Heart left ventricle (tissue), 16 donors: ENCODE measurements at regions not wholly inside any gene's neighbourhood (a gene's known extent, or its start where the extent isn't known, plus 50 kb on each side); places are given as distances from the start of the nearest gene placed in this dataset.

ENCODE experiments used
- ATAC-seq, 4 donors: fragments of 200-7000 bp; cut with Tn5 transposase; one replicate each; pipeline ENCODE4 v1.9.1; 2020 to 2022; ENCODE audit warnings: moderate library complexity in 4 of 4, mild to moderate bottlenecking in 3 of 4, moderate number of reproducible peaks in 1 of 4
- DNase-seq, 5 donors: peaks; one replicate each; pipeline ENCODE4 v3.0.0-alpha.2; 2020
- H3K27ac ChIP-seq, 12 donors: fragments of 200-600 bp; sonication (generic) in 4 of 12; one replicate each; pipeline versions ENCODE4 v1.5.0 to v1.8.0; 2016 to 2022; ENCODE audit warnings: mild to moderate bottlenecking in 2 of 12
- H3K27me3 ChIP-seq, 9 donors: fragments of 200-600 bp; sonication (generic) in 2 of 9; one replicate each; pipeline versions ENCODE4 v1.5.1 to v1.8.0; 2016 to 2022; ENCODE audit warnings: mild to moderate bottlenecking in 3 of 9
- H3K36me3 ChIP-seq, 9 donors: fragments of 200-600 bp; sonication (generic) in 2 of 9; one replicate each; pipeline versions ENCODE4 v1.5.0 to v1.8.0; 2018 to 2022; ENCODE audit warnings: mild to moderate bottlenecking in 2 of 9
- H3K4me1 ChIP-seq, 12 donors: fragments of 200-600 bp; sonication (generic) in 4 of 12; one replicate each; pipeline versions ENCODE4 v1.5.0 to v1.8.0; 2016 to 2022; ENCODE audit warnings: mild to moderate bottlenecking in 3 of 12
- H3K4me3 ChIP-seq, 12 donors: fragments of 200-600 bp; sonication (generic) in 4 of 12; one replicate each; pipeline versions ENCODE4 v1.5.0 to v1.8.0; 2017 to 2022; ENCODE audit warnings: mild to moderate bottlenecking in 9 of 12, moderate library complexity in 4 of 12
- H3K9me3 ChIP-seq, 12 donors: fragments of 200-600 bp; sonication (generic) in 4 of 12; one replicate each; pipeline versions ENCODE4 v1.5.0 to v1.8.0; 2016 to 2022; ENCODE audit warnings: mild to moderate bottlenecking in 1 of 12
- CTCF ChIP-seq, 12 donors: fragments of 200-600 bp; sonication (generic) in 4 of 12; IDR thresholded peaks; one replicate each; pipeline versions ENCODE4 v1.5.0 to v1.8.0; 2018 to 2022; ENCODE audit warnings: antibody characterized with exemption in 12 of 12, mild to moderate bottlenecking in 5 of 12
- POLR2A ChIP-seq, 2 donors: fragments of 450-650 bp; IDR thresholded peaks; one replicate each; pipeline ENCODE4 v1.6.1; 2017; ENCODE audit warnings: antibody characterized with exemption in 2 of 2, mild to moderate bottlenecking in 2 of 2, moderate library complexity in 2 of 2
- WGBS, 4 donors: extraction: QIAGEN DNeasy Blood & Tissue Kit in 2 of 4; methylation state at CpG; one replicate each; pipeline versions ENCODE4 v1.1.5 to v1.1.7; 2013 to 2018; 5-methylcytosine and 5-hydroxymethylcytosine counted together
- intact Hi-C, 10 donors: fragments of 100-400 bp; cut with DNase I; formaldehyde crosslinking; loops; one replicate each; pipeline versions ENCODE4 v1.11.1 to v1.14.2; 2022
- donor health status: ischemic (EF 13 %, LVEDD 7.1; RV severe dilation, severe dysfunction).
- donor health status: healthy with polysubstance abuse.
- donor health status: DM: no; HTN: yes; CAD: no.
- donor health status: DM: no; HTN: no; CAD: no.
- donor health status: ischemic (EF 25% LVEDD 6.9; RV normal size, moderate dysfunction).
- donor health status: ischemic (EF 25% LVEDD 5.7; RV mildly dilated, moderate dysfunction).
- donor health status: healthy.
- donor health status: DM: yes; HTN: yes; CAD: no.
- donor health status: ischemic (EF 35%, LVEDD 5.7; RV mildly dilated, moderate dysfunction).
- donor health status: nonischemic (EF 11% LVEDD 7.7; RV severe dilation, severe dysfunction).
- donor health status: DM: yes; HTN: yes; CAD: no.
- donor health status: PGD.
- donor health status: ischemic (EF 29% LVEDD 5.4; RV normal size, mild dysfunction).
- donor health status: nonischemic (EF 23%, LVEDD 6.1; RV moderate dilation, normal function).

- no peak overlapping the region for H3K4me3 ChIP-seq
- no peak for DNase-seq
- no peak for ATAC-seq
- 96 to 99% (median 98%) methylated on average over 2 of the region's 2 CpGs for WGBS, 4 donors
- TF ChIP-seq POLR2A (IDR thresholded peaks at IDR 0.05) (no peak), CTCF (IDR thresholded peaks at IDR 0.05) (no peak)
- H3K27me3 ChIP-seq: no peaks in the 10 kb centered on the region
- intact Hi-C loops: no loop called here
- no peak overlapping the region for H3K27ac ChIP-seq
- H3K36me3 ChIP-seq: no peaks in the 10 kb centered on the region
- peaks cover 0 to 18% (median 1%) of the 10 kb centered on the region in 12 donors for H3K9me3 ChIP-seq
- H3K4me1 ChIP-seq: peaks cover 0 to 3% (median 0%) of the 10 kb centered on the region in 12 donors
These were observed 683.1 kb downstream of the LTN1 start for GRCh38 chr21:28309596-28309995.

- intact Hi-C loops: no loop called here
- Histone ChIP-seq H3K27ac (no peak overlapping the region), H3K4me1 (peaks cover 0 to 3% (median 0%) of the 10 kb centered on the region in 12 donors), H3K36me3 (no peaks in the 10 kb centered on the region), H3K9me3 (peaks cover 0 to 18% (median 1%) of the 10 kb centered on the region in 12 donors), H3K4me3 (no peak overlapping the region), H3K27me3 (no peaks in the 10 kb centered on the region)
- no peak for DNase-seq
- no peak for ATAC-seq
- WGBS, 4 donors: 70 to 100% (median 91%) methylated on average over 1 of the region's 1 CpG
- no peak for TF ChIP-seq POLR2A (IDR thresholded peaks at IDR 0.05)
These were observed 684.2 kb downstream of the LTN1 start for GRCh38 chr21:28308516-28308915.

GRCh38 chr21:28299946-28300345, 692.7 kb downstream of the LTN1 start:
- no peaks in the 10 kb centered on the region for H3K36me3 ChIP-seq
- H3K4me3 ChIP-seq: no peak overlapping the region
- intact Hi-C loops: no loop called here
- no peaks in the 10 kb centered on the region for H3K27me3 ChIP-seq
- H3K27ac ChIP-seq: no peak overlapping the region
- no peak for DNase-seq
- peaks cover 0 to 3% (median 0%) of the 10 kb centered on the region in 12 donors for H3K9me3 ChIP-seq
- H3K4me1 ChIP-seq: no peaks in the 10 kb centered on the region
- TF ChIP-seq POLR2A (IDR thresholded peaks at IDR 0.05): no peak
- TF ChIP-seq CTCF (IDR thresholded peaks at IDR 0.05): no peak
- ATAC-seq: no peak

GRCh38 chr21:28298251-28298672, 694.4 kb downstream of the LTN1 start:
- no peak for ATAC-seq
- H3K36me3 ChIP-seq: no peaks in the 10 kb centered on the region
- intact Hi-C loops: no loop called here
- no peaks in the 10 kb centered on the region for H3K27me3 ChIP-seq
- H3K9me3 ChIP-seq: peaks cover 0 to 3% (median 0%) of the 10 kb centered on the region in 12 donors
- H3K27ac ChIP-seq: no peak overlapping the region
- no peak overlapping the region for H3K4me3 ChIP-seq
- no peak for TF ChIP-seq CTCF (IDR thresholded peaks at IDR 0.05)
- TF ChIP-seq POLR2A (IDR thresholded peaks at IDR 0.05): no peak
- no peak for DNase-seq
- no peaks in the 10 kb centered on the region for H3K4me1 ChIP-seq

DNA sequence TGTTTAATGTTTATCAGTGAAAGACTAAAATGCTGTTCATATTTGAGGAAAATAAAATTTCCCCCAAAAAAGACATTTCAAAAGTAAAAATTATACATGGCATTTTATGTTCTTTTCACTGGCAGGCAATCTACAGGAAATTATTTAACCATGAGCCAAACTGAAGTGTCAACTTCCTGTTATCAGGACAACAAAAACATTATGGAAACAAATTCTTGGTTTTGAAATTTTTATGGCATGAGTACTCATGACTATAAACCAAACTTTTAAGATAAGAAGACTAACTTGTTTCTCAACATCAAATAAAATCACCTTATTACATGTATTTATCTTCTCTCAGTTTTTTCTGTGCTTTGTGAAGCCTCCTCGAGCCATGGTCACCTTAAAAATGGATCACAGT, 698.6 kb downstream of the LTN1 start:
- WGBS, 4 donors: 79 to 95% (median 90%) methylated on average over 1 of the region's 1 CpG
- DNase-seq (no peak), ATAC-seq (no peak)
- peaks cover 0 to 20% (median 4%) of the 10 kb centered on the region in 12 donors for H3K9me3 ChIP-seq
- no peaks in the 10 kb centered on the region for H3K4me1 ChIP-seq
- intact Hi-C loops: no loop called here
- H3K27me3 ChIP-seq: no peaks in the 10 kb centered on the region
- no peaks in the 10 kb centered on the region for H3K36me3 ChIP-seq
- H3K4me3 ChIP-seq: no peak overlapping the region
- no peak overlapping the region for H3K27ac ChIP-seq
- TF ChIP-seq CTCF (IDR thresholded peaks at IDR 0.05) (no peak), POLR2A (IDR thresholded peaks at IDR 0.05) (no peak)
